Uterus (tissue), 2 donors: ENCODE measurements at regions not wholly inside any gene's neighbourhood (a gene's known extent, or its start where the extent isn't known, plus 50 kb on each side); places are given as distances from the start of the nearest gene placed in this dataset.

Experiments used
- POLR2A ChIP-seq, 2 donors: fragments of 450-650 bp; IDR thresholded peaks; one replicate each; pipeline ENCODE4 v1.6.1; 2016; ENCODE audit warnings: antibody characterized with exemption in 2 of 2, mild to moderate bottlenecking in 1 of 2, moderate library complexity in 1 of 2
- TF ChIP-seq, protein P1 (sequence below), 4 experiments: fragments of 200-600 bp in 2 of 4; fragments of 450-650 bp in 2 of 4; sonication (generic) in 2 of 4; IDR thresholded peaks; one replicate each; pipeline ENCODE4 v1.5.1; 2016 to 2019; ENCODE audit warnings: antibody characterized with exemption in 4 of 4, mild to moderate bottlenecking in 2 of 4, moderate library complexity in 1 of 4

GRCh38 chr14:85442996-85443395 lies 86.9 kb upstream of the FLRT2 start:
- TF ChIP-seq, protein P1, sequence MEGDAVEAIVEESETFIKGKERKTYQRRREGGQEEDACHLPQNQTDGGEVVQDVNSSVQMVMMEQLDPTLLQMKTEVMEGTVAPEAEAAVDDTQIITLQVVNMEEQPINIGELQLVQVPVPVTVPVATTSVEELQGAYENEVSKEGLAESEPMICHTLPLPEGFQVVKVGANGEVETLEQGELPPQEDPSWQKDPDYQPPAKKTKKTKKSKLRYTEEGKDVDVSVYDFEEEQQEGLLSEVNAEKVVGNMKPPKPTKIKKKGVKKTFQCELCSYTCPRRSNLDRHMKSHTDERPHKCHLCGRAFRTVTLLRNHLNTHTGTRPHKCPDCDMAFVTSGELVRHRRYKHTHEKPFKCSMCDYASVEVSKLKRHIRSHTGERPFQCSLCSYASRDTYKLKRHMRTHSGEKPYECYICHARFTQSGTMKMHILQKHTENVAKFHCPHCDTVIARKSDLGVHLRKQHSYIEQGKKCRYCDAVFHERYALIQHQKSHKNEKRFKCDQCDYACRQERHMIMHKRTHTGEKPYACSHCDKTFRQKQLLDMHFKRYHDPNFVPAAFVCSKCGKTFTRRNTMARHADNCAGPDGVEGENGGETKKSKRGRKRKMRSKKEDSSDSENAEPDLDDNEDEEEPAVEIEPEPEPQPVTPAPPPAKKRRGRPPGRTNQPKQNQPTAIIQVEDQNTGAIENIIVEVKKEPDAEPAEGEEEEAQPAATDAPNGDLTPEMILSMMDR (IDR thresholded peaks at IDR 0.05): no peak
- no peak for TF ChIP-seq POLR2A (IDR thresholded peaks at IDR 0.05)
